ENCODE measurements at regions not wholly inside any gene's neighbourhood (a gene's known extent, or its start where the extent isn't known, plus 50 kb on each side); places are given as distances from the start of the nearest gene placed in this dataset.
"Not testable (repeated sequence)": the region's sequence is repeated elsewhere in the genome, so short reads cannot be mapped to it uniquely, and the experiment has no call there.

DNA sequence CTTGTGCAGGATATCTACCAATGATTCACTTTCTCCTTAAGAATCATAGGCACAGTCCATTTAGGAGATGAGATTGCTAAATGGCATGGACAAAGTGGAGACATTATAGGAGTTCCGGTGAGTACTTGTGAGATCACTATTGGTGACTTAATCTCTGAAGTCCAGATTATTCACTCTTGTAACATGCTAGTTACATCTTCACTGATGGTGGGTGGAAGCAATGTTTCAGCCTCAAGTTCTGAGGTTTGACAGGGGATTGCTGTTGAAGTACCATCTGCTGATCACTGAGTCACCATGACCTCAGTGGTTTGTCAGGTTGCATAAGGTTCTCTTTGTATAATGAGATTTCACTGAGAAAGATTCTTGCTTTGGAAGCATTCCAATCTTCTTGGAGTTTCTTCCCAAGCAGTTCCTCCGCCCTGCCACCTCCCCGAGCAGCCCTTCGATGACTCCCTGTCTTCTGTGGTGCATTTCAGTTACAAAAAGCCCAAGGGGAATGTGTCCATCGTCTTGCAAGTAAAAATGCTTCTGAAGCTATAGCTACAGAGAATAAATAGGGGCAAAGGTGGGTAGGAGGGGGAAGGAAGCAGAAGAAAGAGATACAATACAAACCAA lies 114.7 kb downstream of the NBPF8 start:
- H3K36me3 Mint-ChIP-seq (ENCODE audit: low read depth); H3K4me1 Mint-ChIP-seq (ENCODE audit: low read depth); H3K4me3 Mint-ChIP-seq; H3K27me3 Mint-ChIP-seq; H3K27ac Mint-ChIP-seq; H3K9me3 Mint-ChIP-seq; intact Hi-C loops (cut with micrococcal nuclease): not testable (repeated sequence)

DNA sequence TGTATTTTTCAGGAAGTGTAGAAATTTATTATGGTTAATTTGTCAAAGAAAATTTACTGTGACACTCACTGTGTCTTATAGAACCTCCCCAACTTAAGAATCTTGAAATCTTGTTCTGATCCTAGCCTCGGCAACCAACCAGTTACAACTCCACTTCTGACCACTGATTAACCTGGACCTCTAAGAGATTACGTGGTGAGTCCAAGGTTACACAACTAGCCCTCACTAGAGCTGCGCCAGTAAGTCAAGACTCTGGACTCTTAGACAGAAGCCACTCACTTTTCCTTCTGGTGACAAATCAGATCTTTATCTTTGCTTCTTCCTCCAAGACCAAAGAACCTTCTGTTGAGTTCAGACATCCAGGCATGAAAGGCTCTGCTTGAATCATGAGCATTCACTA lies 116.6 kb downstream of the NBPF8 start:
- H3K27me3 Mint-ChIP-seq; H3K9me3 Mint-ChIP-seq; H3K4me1 Mint-ChIP-seq (ENCODE audit: low read depth); H3K4me3 Mint-ChIP-seq; intact Hi-C loops (cut with micrococcal nuclease); H3K36me3 Mint-ChIP-seq (ENCODE audit: low read depth); H3K27ac Mint-ChIP-seq: not testable (repeated sequence)

DNA sequence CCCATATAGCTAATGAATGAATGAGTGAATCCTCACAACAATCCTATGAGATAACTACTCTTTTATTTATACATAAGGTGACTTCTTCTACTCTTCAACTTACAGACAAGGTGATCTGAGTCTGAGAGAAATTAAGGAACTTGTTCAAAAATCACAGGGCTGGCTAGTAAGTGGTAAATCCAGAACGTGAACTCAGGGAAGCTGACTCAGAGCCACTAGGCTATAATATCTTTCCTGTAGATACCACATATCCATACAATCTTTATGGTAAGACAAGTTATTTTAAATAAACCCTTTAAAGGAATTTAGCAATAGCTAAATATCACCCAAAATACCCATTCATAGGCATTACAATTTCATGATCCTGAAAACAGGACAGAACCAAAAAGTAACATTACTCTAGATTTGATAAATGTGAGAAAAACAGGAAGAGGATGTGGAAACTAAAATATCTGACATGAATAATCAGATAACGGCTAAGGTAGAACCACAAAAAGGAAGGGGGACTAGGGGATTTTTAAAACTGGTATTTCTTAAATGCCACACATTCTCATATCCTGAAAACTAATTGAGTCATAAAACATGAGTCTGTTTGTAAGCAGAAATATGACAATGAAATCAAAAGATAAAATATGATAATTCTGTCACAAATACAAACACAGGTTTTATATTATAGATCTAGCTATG lies 119.7 kb downstream of the NBPF8 start:
- H3K27ac Mint-ChIP-seq: peak overlapping the region; percentile 71
- H3K27me3 Mint-ChIP-seq; H3K9me3 Mint-ChIP-seq; H3K4me1 Mint-ChIP-seq (ENCODE audit: low read depth); H3K36me3 Mint-ChIP-seq (ENCODE audit: low read depth); intact Hi-C loops (cut with micrococcal nuclease): not testable (repeated sequence)
- peak overlapping the region; percentile 21 for H3K4me3 Mint-ChIP-seq

DNA sequence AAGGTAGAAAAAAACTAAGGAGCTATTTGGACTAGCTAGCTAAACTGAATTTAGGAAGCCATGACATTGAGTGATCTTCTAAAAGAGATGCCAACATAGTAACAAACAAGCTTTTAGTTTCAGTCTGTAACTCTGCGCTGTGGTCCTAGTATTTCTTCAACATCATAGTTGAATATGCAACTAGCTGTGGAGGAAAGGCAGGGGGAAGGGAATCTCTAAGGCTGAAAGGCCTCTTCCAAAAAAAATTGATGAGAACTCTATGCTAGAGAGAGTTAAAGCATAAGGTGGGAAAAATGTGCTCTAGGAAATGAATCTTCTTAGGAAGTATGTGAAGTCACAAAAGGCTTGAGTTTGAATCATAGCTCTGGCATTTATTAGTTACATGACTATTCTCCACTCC lies 120.2 kb downstream of the NBPF8 start:
- Mint-ChIP-seq H3K4me3 (peak overlapping the region; percentile 21), H3K27ac (peak overlapping the region; percentile 71)
- H3K9me3 Mint-ChIP-seq; H3K27me3 Mint-ChIP-seq; H3K4me1 Mint-ChIP-seq (ENCODE audit: low read depth); intact Hi-C loops (cut with micrococcal nuclease); H3K36me3 Mint-ChIP-seq (ENCODE audit: low read depth): not testable (repeated sequence)

DNA sequence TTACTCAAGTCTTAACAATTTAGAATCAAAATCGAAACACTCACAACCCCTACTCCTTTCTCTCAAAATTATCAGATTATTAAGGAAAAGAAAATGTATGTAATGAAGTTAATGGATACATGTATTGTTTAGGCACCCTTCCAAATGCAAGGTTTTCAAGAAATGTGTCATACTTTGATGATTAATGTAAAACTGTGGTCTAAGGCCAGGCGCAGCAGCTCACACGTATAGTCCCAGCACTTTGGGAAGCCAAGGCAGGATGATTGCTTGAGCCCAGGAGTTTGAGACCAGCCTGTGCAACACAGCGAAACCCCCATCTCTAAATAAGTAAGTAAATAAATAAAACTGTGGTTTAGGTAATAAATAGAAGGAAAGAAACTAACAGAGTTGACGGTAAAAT lies 126.6 kb downstream of the NBPF8 start:
- H3K4me1 Mint-ChIP-seq (ENCODE audit: low read depth); H3K27me3 Mint-ChIP-seq; H3K36me3 Mint-ChIP-seq (ENCODE audit: low read depth); intact Hi-C loops (cut with micrococcal nuclease); H3K4me3 Mint-ChIP-seq; H3K27ac Mint-ChIP-seq; H3K9me3 Mint-ChIP-seq: not testable (repeated sequence)

DNA sequence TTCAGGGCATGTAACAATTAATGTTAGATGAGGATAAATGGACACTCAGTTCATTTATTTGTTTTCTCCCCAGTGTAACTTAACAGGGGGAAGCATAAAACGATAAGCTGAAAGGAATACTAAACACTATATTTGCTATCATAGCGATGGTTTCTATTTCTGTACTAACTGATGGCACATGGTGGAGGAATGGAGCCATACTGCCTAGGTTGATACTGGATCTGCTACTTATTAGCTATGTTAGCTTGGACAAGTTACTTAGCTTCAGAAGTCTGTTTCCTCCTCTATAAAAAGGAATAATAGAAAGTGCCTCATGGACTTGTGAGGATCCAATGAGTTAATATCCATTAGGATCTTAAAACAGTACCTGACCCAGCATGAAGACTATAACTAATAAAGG lies 127.5 kb downstream of the NBPF8 start:
- H3K27ac Mint-ChIP-seq; H3K36me3 Mint-ChIP-seq (ENCODE audit: low read depth); intact Hi-C loops (cut with micrococcal nuclease); H3K9me3 Mint-ChIP-seq; H3K4me3 Mint-ChIP-seq; H3K27me3 Mint-ChIP-seq; H3K4me1 Mint-ChIP-seq (ENCODE audit: low read depth): not testable (repeated sequence)

DNA sequence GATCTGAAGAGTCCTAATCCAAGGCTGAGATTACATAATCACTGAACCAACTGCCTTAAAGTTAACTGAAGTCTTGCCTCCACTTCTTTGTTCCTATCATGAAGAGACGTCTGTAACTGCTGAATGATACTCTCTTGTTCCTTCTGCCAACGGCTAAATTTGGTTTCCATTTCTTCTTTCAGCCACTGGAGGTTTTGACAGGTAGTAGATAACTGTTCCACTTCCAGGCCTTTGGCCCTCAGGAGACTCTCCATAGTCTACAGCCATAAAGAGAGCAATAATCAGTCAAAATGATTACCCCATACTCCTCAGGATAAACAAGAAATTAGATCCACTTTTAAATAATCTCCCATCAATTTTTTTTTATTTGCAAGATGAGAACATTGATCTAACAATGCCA lies 128.1 kb downstream of the NBPF8 start:
- H3K4me1 Mint-ChIP-seq (ENCODE audit: low read depth); H3K9me3 Mint-ChIP-seq; intact Hi-C loops (cut with micrococcal nuclease); H3K4me3 Mint-ChIP-seq; H3K27ac Mint-ChIP-seq; H3K27me3 Mint-ChIP-seq; H3K36me3 Mint-ChIP-seq (ENCODE audit: low read depth): not testable (repeated sequence)

DNA sequence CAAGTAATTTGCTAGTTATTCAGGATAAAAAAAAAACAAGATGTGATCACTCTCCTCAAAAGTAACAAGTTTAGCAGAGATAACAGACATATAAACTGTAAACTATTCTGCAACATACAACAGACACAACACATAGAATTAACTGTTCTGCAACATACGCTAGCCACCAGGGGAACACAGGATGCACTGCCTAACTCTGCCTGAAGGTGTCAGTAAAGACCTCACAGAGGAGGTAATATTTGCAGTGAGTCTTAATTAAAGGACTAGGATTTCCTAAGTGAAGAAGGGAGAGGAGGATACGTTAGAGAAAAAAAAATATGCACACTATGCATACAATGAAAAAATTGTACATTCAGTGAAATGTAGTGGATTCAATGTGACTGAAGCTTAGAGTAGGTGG lies 129.6 kb downstream of the NBPF8 start:
- H3K4me3 Mint-ChIP-seq; H3K4me1 Mint-ChIP-seq (ENCODE audit: low read depth); H3K9me3 Mint-ChIP-seq; H3K27me3 Mint-ChIP-seq; H3K36me3 Mint-ChIP-seq (ENCODE audit: low read depth); H3K27ac Mint-ChIP-seq; intact Hi-C loops (cut with micrococcal nuclease): not testable (repeated sequence)

DNA sequence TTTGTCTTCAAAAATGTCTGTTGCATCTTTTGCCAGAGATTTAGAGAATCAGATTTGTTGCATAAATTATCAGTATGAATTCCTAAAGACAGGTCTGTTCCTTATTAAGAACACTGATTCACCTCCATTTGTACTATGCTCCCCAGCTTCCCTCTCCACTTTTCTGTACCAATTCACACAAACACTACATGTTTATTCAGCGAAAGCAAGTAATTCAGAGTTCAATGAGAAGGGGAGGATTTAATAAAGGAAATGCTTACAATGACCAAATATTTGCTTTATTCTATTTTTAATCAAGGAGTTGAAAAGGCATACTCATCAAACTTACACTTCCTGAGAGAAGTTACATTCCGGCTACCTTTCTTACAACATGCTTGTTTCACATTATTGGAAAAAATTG lies 135.5 kb downstream of the NBPF8 start:
- not testable (repeated sequence) for H3K27ac Mint-ChIP-seq

DNA sequence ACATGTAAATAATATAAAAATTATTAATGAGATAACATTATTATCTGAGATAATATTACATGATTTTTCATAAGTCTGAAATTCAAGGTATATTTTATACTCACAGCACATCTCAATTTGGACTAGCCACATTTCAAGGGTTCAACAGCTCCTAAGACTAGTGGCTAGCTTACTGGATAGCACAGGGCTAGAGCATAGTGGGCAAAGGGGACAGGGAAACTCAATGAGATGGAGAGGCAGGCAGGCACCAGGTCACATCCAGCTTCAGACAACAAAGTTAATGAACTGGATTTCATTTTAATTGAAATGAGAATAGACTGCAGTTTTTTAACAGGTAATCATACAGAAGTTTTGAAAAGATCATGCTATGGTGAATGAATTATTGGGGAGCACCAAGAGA lies 137.4 kb downstream of the NBPF8 start:
- intact Hi-C loops (cut with micrococcal nuclease); H3K9me3 Mint-ChIP-seq; H3K4me3 Mint-ChIP-seq; H3K4me1 Mint-ChIP-seq (ENCODE audit: low read depth); H3K27ac Mint-ChIP-seq; H3K36me3 Mint-ChIP-seq (ENCODE audit: low read depth); H3K27me3 Mint-ChIP-seq: not testable (repeated sequence)

More for the DNA sequence above, 135.5 kb downstream of the NBPF8 start:
- H3K4me3 Mint-ChIP-seq; H3K27me3 Mint-ChIP-seq; H3K9me3 Mint-ChIP-seq; intact Hi-C loops (cut with micrococcal nuclease); H3K36me3 Mint-ChIP-seq (ENCODE audit: low read depth); H3K4me1 Mint-ChIP-seq (ENCODE audit: low read depth): not testable (repeated sequence)

DNA sequence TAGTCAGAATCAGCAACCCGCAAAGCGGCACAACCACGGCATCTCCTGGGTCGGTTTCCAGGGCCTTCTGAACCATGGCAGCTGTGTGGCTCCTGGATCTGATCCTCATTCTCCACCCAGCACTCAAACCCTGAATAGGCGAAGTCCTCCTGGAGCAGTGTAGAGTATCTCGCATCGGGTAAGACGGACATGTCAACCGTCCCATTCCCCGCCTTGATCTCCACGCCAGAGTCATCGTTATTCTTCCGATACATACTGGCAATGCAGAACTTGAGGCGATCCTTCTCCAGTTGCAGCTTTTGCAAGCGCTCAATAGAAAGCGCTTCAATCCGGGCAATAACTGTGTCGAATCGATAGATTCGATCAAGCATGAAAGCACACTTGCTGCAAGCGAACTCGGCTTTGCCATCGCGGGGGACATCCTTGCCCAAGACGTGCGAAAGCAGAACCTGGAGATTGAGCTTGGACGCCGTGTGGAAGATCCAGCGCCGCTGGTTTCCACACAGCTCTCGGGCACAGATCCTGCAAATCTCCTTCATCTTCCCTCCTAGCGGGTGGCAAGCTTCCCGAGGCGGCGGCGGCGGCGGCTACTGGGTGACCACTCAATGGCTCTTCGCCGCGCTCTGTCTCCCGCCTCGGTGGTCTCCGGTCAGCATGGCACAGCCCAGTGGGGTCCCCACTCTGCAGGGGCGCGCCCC lies 142.9 kb downstream of the NBPF8 start:
- peak overlapping the region; percentile 42 for H3K4me3 Mint-ChIP-seq
- H3K36me3 Mint-ChIP-seq (ENCODE audit: low read depth); intact Hi-C loops (cut with micrococcal nuclease); H3K27ac Mint-ChIP-seq; H3K4me1 Mint-ChIP-seq (ENCODE audit: low read depth); H3K27me3 Mint-ChIP-seq; H3K9me3 Mint-ChIP-seq: not testable (repeated sequence)

DNA sequence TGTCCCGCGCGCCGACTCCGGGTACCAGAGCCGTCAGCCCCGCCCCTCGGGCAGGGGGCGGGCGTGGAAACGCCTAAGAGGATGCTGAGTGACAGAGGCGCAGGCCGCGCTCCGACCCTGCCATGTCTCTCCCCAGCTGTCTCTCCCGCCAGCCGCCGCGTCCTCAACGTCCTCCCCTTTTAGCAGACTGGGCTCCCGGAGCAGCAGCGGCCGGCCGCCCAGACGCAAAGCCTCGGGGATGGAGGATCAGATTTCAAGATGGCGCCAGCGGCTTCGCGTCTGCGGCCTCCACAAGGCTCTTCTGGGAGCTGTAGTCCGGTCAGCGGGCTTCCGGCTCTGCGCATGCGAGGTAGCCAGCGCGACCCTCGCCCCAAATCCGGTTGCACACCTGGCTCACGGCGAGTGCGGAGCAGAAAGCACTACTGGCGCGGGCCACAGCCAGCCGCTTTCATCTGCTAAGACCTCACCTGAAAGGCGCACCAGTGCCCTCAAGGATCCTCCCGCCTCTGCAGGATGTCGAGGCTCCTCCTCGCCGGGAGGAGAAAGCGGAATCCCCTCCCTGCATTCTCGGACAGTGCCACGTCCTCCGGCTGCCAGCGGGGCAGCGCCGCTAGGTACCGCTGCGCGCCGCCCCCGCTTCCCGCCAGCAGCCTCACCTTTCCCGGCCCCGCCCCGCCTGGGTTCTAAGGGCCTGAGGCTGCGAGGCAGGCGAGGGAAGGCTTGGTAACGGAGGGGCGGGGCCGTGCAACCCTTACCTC lies 143.6 kb downstream of the NBPF8 start:
- H3K27ac Mint-ChIP-seq; H3K4me1 Mint-ChIP-seq (ENCODE audit: low read depth); H3K36me3 Mint-ChIP-seq (ENCODE audit: low read depth); H3K9me3 Mint-ChIP-seq; H3K27me3 Mint-ChIP-seq; intact Hi-C loops (cut with micrococcal nuclease): not testable (repeated sequence)
- peak overlapping the region; percentile 68 for H3K4me3 Mint-ChIP-seq

DNA sequence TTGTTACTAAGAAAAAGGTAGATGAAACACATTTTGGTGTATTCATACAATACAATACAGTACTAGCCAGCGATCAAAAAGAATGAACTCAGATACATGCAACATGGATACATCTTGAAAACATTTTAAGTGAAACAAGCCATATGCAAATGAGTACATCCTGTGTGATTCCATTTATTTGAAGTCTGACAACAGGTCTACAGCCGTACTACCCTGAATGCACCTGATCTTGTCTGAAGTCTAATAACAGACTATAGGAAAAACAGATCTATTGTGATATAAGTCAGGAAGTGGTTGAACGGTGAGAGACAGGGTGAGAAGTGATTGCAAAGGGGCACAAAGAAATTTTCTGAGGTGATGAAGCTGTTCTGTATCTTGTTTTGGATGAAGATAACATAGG lies 146.9 kb downstream of the NBPF8 start:
- H3K36me3 Mint-ChIP-seq (ENCODE audit: low read depth): not testable (repeated sequence)

DNA sequence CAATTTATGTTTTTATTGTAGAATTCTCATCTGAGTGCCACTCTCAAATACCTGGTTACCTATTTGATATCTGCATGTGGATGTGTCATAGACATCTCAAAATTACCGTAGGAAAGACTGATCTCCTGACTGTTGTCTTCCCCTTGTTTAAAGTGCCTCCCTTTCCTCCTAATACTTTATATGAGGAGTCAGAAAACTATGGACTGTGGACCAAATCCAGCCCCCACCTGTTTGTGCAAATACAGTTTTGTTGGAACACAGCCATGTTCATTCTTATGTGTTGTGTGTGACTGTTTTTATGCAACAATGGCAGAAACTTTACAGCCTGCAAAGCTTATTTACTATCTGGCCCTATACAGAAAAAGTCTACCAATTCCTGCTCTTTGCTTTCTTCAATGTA lies 150.6 kb downstream of the NBPF8 start:
- H3K9me3 Mint-ChIP-seq; H3K27me3 Mint-ChIP-seq; H3K4me3 Mint-ChIP-seq; H3K27ac Mint-ChIP-seq; H3K36me3 Mint-ChIP-seq (ENCODE audit: low read depth); H3K4me1 Mint-ChIP-seq (ENCODE audit: low read depth); intact Hi-C loops (cut with micrococcal nuclease): not testable (repeated sequence)

More for the DNA sequence above, 146.9 kb downstream of the NBPF8 start:
- intact Hi-C loops (cut with micrococcal nuclease); H3K9me3 Mint-ChIP-seq; H3K27ac Mint-ChIP-seq; H3K4me3 Mint-ChIP-seq; H3K4me1 Mint-ChIP-seq (ENCODE audit: low read depth); H3K27me3 Mint-ChIP-seq: not testable (repeated sequence)

Data from dendritic cell treated with granulocyte-macrophage colony-stimulating factor and Interleukin-4, amounts not matched to agents 40 ng/mL and 50 ng/mL, for 4 days (primary cell).